Neutrophil (primary cell): ENCODE measurements at regions not wholly inside any gene's neighbourhood (a gene's known extent, or its start where the extent isn't known, plus 50 kb on each side); places are given as distances from the start of the nearest gene placed in this dataset.
"Not testable (repeated sequence)": the region's sequence is repeated elsewhere in the genome, so short reads cannot be mapped to it uniquely, and the experiment has no call there.

ENCODE experiments used
- H3K27ac ChIP-seq: fragments of 200-600 bp; sonication (generic); 2 replicates; pipeline ENCODE4 v1.5.1; 2016; ENCODE audit warnings: mild to moderate bottlenecking, moderate library complexity
- H3K27me3 ChIP-seq: fragments of 200-600 bp; sonication (generic); 2 replicates; pipeline ENCODE4 v1.6.0; 2016; ENCODE audit warnings: mild to moderate bottlenecking
- H3K36me3 ChIP-seq: fragments of 200-600 bp; sonication (generic); 2 replicates; pipeline ENCODE4 v1.5.1; 2017
- H3K4me1 ChIP-seq, 2 experiments: fragments of 200-600 bp in 1 of 2; sonication (generic) in 1 of 2; 1 replicate in 1 of 2; 2 replicates in 1 of 2; pipeline versions ENCODE4 v1.5.1 to v1.6.1; 2013 to 2016; ENCODE audit warnings: low read depth in 1 of 2, low read length in 1 of 2, mild to moderate bottlenecking in 1 of 2, moderate library complexity in 1 of 2; ENCODE audit not compliant: control insufficient read depth in 1 of 2, insufficient read depth in 1 of 2
- H3K4me3 ChIP-seq, 2 experiments: fragments of 200-600 bp in 1 of 2; sonication (generic) in 1 of 2; 1 replicate in 1 of 2; 2 replicates in 1 of 2; pipeline ENCODE4 v1.5.1; 2013 to 2016; ENCODE audit warnings: low read depth in 1 of 2, low read length in 1 of 2, mild to moderate bottlenecking in 1 of 2, moderate library complexity in 1 of 2
- H3K9me3 ChIP-seq: fragments of 200-600 bp; sonication (generic); 2 replicates; pipeline ENCODE4 v1.5.1; 2016
- CTCF ChIP-seq: fragments of 200-600 bp; sonication (generic); IDR thresholded peaks from 2 replicates; pipeline ENCODE4 v1.5.1; 2016; ENCODE audit warnings: antibody characterized with exemption

GRCh38 chr9:36499174-36499890 is 73.4 kb upstream of the MELK start:
- Histone ChIP-seq H3K4me1 (no peaks in the 10 kb centered on the region), H3K27me3 (no peaks in the 10 kb centered on the region), H3K9me3 (no peaks in the 10 kb centered on the region), H3K27ac (no peak overlapping the region), H3K4me3 (no peak overlapping the region), H3K36me3 (no peaks in the 10 kb centered on the region)
- no peak for TF ChIP-seq CTCF

GRCh38 chr9:36493564-36493963 is 79.1 kb upstream of the MELK start:
- H3K4me3 ChIP-seq = peak overlapping the region in 1 of 2 experiments; percentile 13
- not testable (repeated sequence) for H3K27ac ChIP-seq, H3K9me3 ChIP-seq, H3K36me3 ChIP-seq, H3K27me3 ChIP-seq, H3K4me1 ChIP-seq

GRCh38 chr9:36492865-36493264 is 79.8 kb upstream of the MELK start:
- peaks cover 10 to 14% of the 10 kb centered on the region in 2 experiments for H3K4me1 ChIP-seq
- no peak overlapping the region for H3K27ac ChIP-seq
- no peak for TF ChIP-seq CTCF
- peaks cover 4% of the 10 kb centered on the region for H3K27me3 ChIP-seq
- H3K36me3 ChIP-seq = no peaks in the 10 kb centered on the region
- no peaks in the 10 kb centered on the region for H3K9me3 ChIP-seq
- no peak overlapping the region for H3K4me3 ChIP-seq

- Histone ChIP-seq H3K4me1 (peaks cover 28 to 30% of the 10 kb centered on the region in 2 experiments), H3K27ac (no peak overlapping the region), H3K4me3 (no peak overlapping the region), H3K36me3 (no peaks in the 10 kb centered on the region), H3K9me3 (no peaks in the 10 kb centered on the region), H3K27me3 (peaks cover 11% of the 10 kb centered on the region)
- no peak for TF ChIP-seq CTCF
Observed at GRCh38 chr9:36489453-36489852, 83.2 kb upstream of the MELK start.

- no peaks in the 10 kb centered on the region for H3K9me3 ChIP-seq
- H3K4me1 ChIP-seq = peaks cover 23 to 26% of the 10 kb centered on the region in 2 experiments
- H3K4me3 ChIP-seq = peak overlapping the region; percentile 73 to 78
- H3K27me3 ChIP-seq = peaks cover 11% of the 10 kb centered on the region
- H3K27ac ChIP-seq = peak overlapping the region; percentile 75
- no peak for TF ChIP-seq CTCF
- H3K36me3 ChIP-seq = no peaks in the 10 kb centered on the region
Observed at GRCh38 chr9:36488389-36488756, 84.3 kb upstream of the MELK start.

GRCh38 chr9:36487482-36488388 is 85.0 kb upstream of the MELK start:
- peak; percentile 47 for TF ChIP-seq CTCF
- Histone ChIP-seq H3K9me3 (no peaks in the 10 kb centered on the region), H3K36me3 (no peaks in the 10 kb centered on the region), H3K4me3 (peak overlapping the region; percentile 73 to 82), H3K27me3 (peaks cover 11% of the 10 kb centered on the region), H3K4me1 (peaks cover 22 to 25% of the 10 kb centered on the region in 2 experiments), H3K27ac (peak overlapping the region; percentile 75)
